SK-N-SH (cell line): ENCODE measurements at regions not wholly inside any gene's neighbourhood (a gene's known extent, or its start where the extent isn't known, plus 50 kb on each side); places are given as distances from the start of the nearest gene placed in this dataset.
"Not testable (repeated sequence)": the region's sequence is repeated elsewhere in the genome, so short reads cannot be mapped to it uniquely, and the experiment has no call there.

Experiments
- CTCF ChIA-PET: fragments of 300-600, 350-600 bp; formaldehyde crosslinking; extraction: SDS; loops from one replicate; lab custom pipeline; 2021; lab: Yijun Ruan, JAX
- POLR2A ChIA-PET: fragments of 350-600 bp; sonication (Branson Sonifier 250); formaldehyde crosslinking; extraction: SDS; loops from one replicate; lab custom pipeline; 2020; ENCODE audit warnings: antibody characterized with exemption, inconsistent platforms; lab: Yijun Ruan, JAX
- DNase-seq: peaks from one replicate; pipeline ENCODE4 v3.0.0; 2012
- H2AFZ ChIP-seq: fragments of 200-600 bp; sonication (generic); 2 replicates; pipeline ENCODE4 v1.8.1; 2016; ENCODE audit warnings: antibody characterized with exemption, mild to moderate bottlenecking, low read depth
- H3F3A ChIP-seq: fragments of 200-600 bp; sonication (generic); replicated peaks from 2 replicates; pipeline ENCODE3; 2016; ENCODE audit warnings: antibody characterized with exemption, mild to moderate bottlenecking; ENCODE audit not compliant: insufficient read depth
- H3K27ac ChIP-seq, 2 experiments: fragments of 200-500 bp in 1 of 2; fragments of 200-600 bp in 1 of 2; sonication (Bioruptor generic) in 1 of 2; sonication (generic), shearing (Covaris generic) in 1 of 2; 2 replicates each; pipeline versions ENCODE4 v1.5.1 to v1.6.1; 2014 to 2016; ENCODE audit warnings: low read depth in 2 of 2, inconsistent platforms in 1 of 2, low read length in 1 of 2, mild to moderate bottlenecking in 1 of 2, mixed read lengths in 1 of 2
- H3K27me3 ChIP-seq: fragments of 200-600 bp; sonication (generic), shearing (Covaris generic); 2 replicates; pipeline ENCODE4 v1.6.1; 2016; ENCODE audit warnings: mixed run types; ENCODE audit not compliant: insufficient read depth
- H3K36me3 ChIP-seq, 2 experiments: fragments of 200-500 bp in 1 of 2; fragments of 200-600 bp in 1 of 2; sonication (Bioruptor generic) in 1 of 2; sonication (generic) in 1 of 2; replicated peaks in 1 of 2; 2 replicates each; pipeline versions ENCODE3 to v1.5.1; 2014 to 2016; ENCODE audit warnings: low read length in 1 of 2, mild to moderate bottlenecking in 1 of 2; ENCODE audit not compliant: insufficient read depth in 2 of 2, control insufficient read depth in 1 of 2
- H3K4me1 ChIP-seq, 2 experiments: fragments of 200-500 bp in 1 of 2; fragments of 200-600 bp in 1 of 2; sonication (Bioruptor generic) in 1 of 2; sonication (generic), shearing (Covaris generic) in 1 of 2; 2 replicates each; pipeline versions ENCODE4 v1.5.1 to v1.6.1; 2014 to 2016; ENCODE audit warnings: low read depth in 1 of 2, low read length in 1 of 2, mixed run types in 1 of 2; ENCODE audit not compliant: insufficient read depth in 2 of 2, control insufficient read depth in 1 of 2
- H3K4me2 ChIP-seq: fragments of 200-600 bp; sonication (generic), shearing (Covaris generic); 2 replicates; pipeline ENCODE4 v1.6.1; 2017; ENCODE audit warnings: mixed run types
- H3K4me3 ChIP-seq, 2 experiments: fragments of 200-500 bp in 1 of 2; fragments of 200-600 bp in 1 of 2; sonication (Bioruptor generic) in 1 of 2; sonication (generic), shearing (Covaris generic) in 1 of 2; 2 replicates each; pipeline versions ENCODE4 v1.5.1 to v1.8.1; 2014 to 2016; ENCODE audit warnings: low read depth in 2 of 2, inconsistent platforms in 1 of 2, low read length in 1 of 2, mild to moderate bottlenecking in 1 of 2, mixed read lengths in 1 of 2, moderate library complexity in 1 of 2
- H3K79me2 ChIP-seq: fragments of 200-600 bp; sonication (generic); 2 replicates; pipeline ENCODE4 v1.8.1; 2017; ENCODE audit warnings: mild to moderate bottlenecking; ENCODE audit not compliant: insufficient read depth
- H3K9ac ChIP-seq: fragments of 200-600 bp; sonication (generic); 2 replicates; pipeline ENCODE4 v1.6.1; 2017; ENCODE audit warnings: mixed run types
- H3K9me2 ChIP-seq: fragments of 200-600 bp; sonication (generic); 2 replicates; pipeline ENCODE4 v1.6.1; 2017; ENCODE audit warnings: mixed run types
- H3K9me3 ChIP-seq: fragments of 200-600 bp; sonication (generic); 2 replicates; pipeline ENCODE4 v1.6.1; 2017; ENCODE audit warnings: mixed run types, mild to moderate bottlenecking, moderate library complexity
- H4K20me1 ChIP-seq: fragments of 200-600 bp; sonication (generic); 2 replicates; pipeline ENCODE4 v1.6.1; 2017; ENCODE audit warnings: mild to moderate bottlenecking, mixed run types; ENCODE audit not compliant: insufficient read depth
- FOXJ3 ChIP-seq: sonication (generic); formaldehyde crosslinking; IDR thresholded peaks from 2 replicates; pipeline ENCODE4 v1.5.1; 2020; ENCODE audit warnings: mild to moderate bottlenecking, missing genetic modification reagents
- MEF2A ChIP-seq: IDR thresholded peaks from 2 replicates; pipeline ENCODE4 v1.4.0; 2012; ENCODE audit warnings: low read depth, borderline replicate concordance
- MXI1 ChIP-seq: IDR thresholded peaks from 2 replicates; pipeline ENCODE4 v1.6.1; 2012; ENCODE audit warnings: mild to moderate bottlenecking, low read depth, low read length, improper control_type of control experiment
- NFIC ChIP-seq: IDR thresholded peaks from 2 replicates; pipeline ENCODE4 v1.4.0; 2012; ENCODE audit warnings: borderline replicate concordance
- NRF1 ChIP-seq: IDR thresholded peaks from 2 replicates; pipeline ENCODE4 v1.6.1; 2012; ENCODE audit warnings: low read depth, mild to moderate bottlenecking, low read length
- REST ChIP-seq: IDR thresholded peaks from 2 replicates; pipeline ENCODE4 v1.6.1; 2012; ENCODE audit warnings: mild to moderate bottlenecking, low read depth, low read length, moderate library complexity
- RXRA ChIP-seq: IDR thresholded peaks from 2 replicates; pipeline ENCODE4 v1.4.0; 2012; ENCODE audit warnings: low read depth, mild to moderate bottlenecking, borderline replicate concordance
- SMC3 ChIP-seq: IDR thresholded peaks from 2 replicates; pipeline ENCODE4 v1.6.1; 2012; ENCODE audit warnings: low read depth, low read length, improper control_type of control experiment
- TAF1 ChIP-seq: IDR thresholded peaks from 2 replicates; pipeline ENCODE4 v1.6.1; 2012; ENCODE audit warnings: low read depth, mild to moderate bottlenecking, low read length, moderate library complexity, borderline replicate concordance
- TEAD4 ChIP-seq: IDR thresholded peaks from 2 replicates; pipeline ENCODE4 v1.4.0; 2012; ENCODE audit warnings: mild to moderate bottlenecking, borderline replicate concordance; ENCODE audit not compliant: insufficient read depth
- USF2 ChIP-seq: fragments of 150-350 bp; IDR thresholded peaks from 2 replicates; pipeline ENCODE4 v1.6.1; 2017; ENCODE audit warnings: antibody characterized with exemption, low read length, low read depth, borderline replicate concordance
- ZBTB33 ChIP-seq: IDR thresholded peaks from 2 replicates; pipeline ENCODE4 v1.4.0; 2012; ENCODE audit warnings: low read depth, borderline replicate concordance
- WGBS: methylation state at CpG from one replicate; pipeline ENCODE4 v1.1.6; 2017; ENCODE audit warnings: low lambda C conversion rate; 5-methylcytosine and 5-hydroxymethylcytosine counted together
- TF ChIP-seq, protein P1 (sequence below): fragments of 200-600 bp; sonication (generic); IDR thresholded peaks from 2 replicates; pipeline ENCODE4 v1.6.1; 2017; ENCODE audit warnings: antibody characterized with exemption, mild to moderate bottlenecking, moderate library complexity

GRCh38 chr6:131336596-131336995 is 201.3 kb downstream of the AKAP7 start:
- Histone ChIP-seq H3K9ac (no peak overlapping the region), H3K36me3 (no peaks in the 10 kb centered on the region), H3K9me2 (no peaks in the 10 kb centered on the region), H3K79me2 (no peaks in the 10 kb centered on the region), H3K4me1 (no peaks in the 10 kb centered on the region), H3K4me2 (no peak overlapping the region), H3K27me3 (no peaks in the 10 kb centered on the region; the same call in 1 of the 2 replicates)
- POLR2A ChIA-PET: no interaction called here
- WGBS: 48% methylated on average over 4 of the region's 4 CpGs
- DNase-seq: no peak
- TF ChIP-seq REST (no peak), TEAD4 (no peak), SMC3 (no peak)
- TF ChIP-seq, all 33 proteins: peak for 0
- Histone ChIP-seq H3K4me3 (no peak overlapping the region), H2AFZ (no peak overlapping the region), H4K20me1 (no peaks in the 10 kb centered on the region), H3K9me3 (no peaks in the 10 kb centered on the region), H3K27ac (no peak overlapping the region), H3F3A (no peaks in the 10 kb centered on the region)
- CTCF ChIA-PET: no interaction called here

- 21% methylated on average over 4 of the region's 4 CpGs for WGBS
- H2AFZ ChIP-seq, POLR2A ChIA-PET, H4K20me1 ChIP-seq, H3K27ac ChIP-seq, H3K4me1 ChIP-seq, H3K9ac ChIP-seq, H3K4me3 ChIP-seq, H3K9me2 ChIP-seq, H3F3A ChIP-seq, DNase-seq, H3K79me2 ChIP-seq, H3K9me3 ChIP-seq, H3K27me3 ChIP-seq, H3K36me3 ChIP-seq, H3K4me2 ChIP-seq: not testable (repeated sequence)
- CTCF ChIA-PET: interaction anchor here (1.2 kb wide), 1 partner anchor 15 kb away, joined by 3 read pairs; no protein-coding TSS in a partner anchor
Observed at GRCh38 chr6:131346896-131347295, 211.6 kb downstream of the AKAP7 start.

GRCh38 chr6:131348572-131348971 is 213.3 kb downstream of the AKAP7 start:
- no peaks in the 10 kb centered on the region for H3F3A ChIP-seq
- no peaks in the 10 kb centered on the region; the same call in 1 of the 2 replicates for H3K27me3 ChIP-seq
- H3K9me3 ChIP-seq: no peaks in the 10 kb centered on the region
- WGBS: 25% methylated on average over 5 of the region's 5 CpGs
- TF ChIP-seq NFIC (no peak), TAF1 (no peak), MEF2A (no peak), ZBTB33 (no peak), MXI1 (no peak), FOXJ3 (CRISPR knock-in tag) (no peak), RXRA (no peak), USF2 (no peak), NRF1 (no peak)
- TF ChIP-seq, protein P1, sequence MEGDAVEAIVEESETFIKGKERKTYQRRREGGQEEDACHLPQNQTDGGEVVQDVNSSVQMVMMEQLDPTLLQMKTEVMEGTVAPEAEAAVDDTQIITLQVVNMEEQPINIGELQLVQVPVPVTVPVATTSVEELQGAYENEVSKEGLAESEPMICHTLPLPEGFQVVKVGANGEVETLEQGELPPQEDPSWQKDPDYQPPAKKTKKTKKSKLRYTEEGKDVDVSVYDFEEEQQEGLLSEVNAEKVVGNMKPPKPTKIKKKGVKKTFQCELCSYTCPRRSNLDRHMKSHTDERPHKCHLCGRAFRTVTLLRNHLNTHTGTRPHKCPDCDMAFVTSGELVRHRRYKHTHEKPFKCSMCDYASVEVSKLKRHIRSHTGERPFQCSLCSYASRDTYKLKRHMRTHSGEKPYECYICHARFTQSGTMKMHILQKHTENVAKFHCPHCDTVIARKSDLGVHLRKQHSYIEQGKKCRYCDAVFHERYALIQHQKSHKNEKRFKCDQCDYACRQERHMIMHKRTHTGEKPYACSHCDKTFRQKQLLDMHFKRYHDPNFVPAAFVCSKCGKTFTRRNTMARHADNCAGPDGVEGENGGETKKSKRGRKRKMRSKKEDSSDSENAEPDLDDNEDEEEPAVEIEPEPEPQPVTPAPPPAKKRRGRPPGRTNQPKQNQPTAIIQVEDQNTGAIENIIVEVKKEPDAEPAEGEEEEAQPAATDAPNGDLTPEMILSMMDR: no peak
- TF ChIP-seq, all 33 proteins: peak for 0
- Histone ChIP-seq H3K4me2 (no peak overlapping the region), H2AFZ (no peak overlapping the region), H3K79me2 (no peaks in the 10 kb centered on the region), H4K20me1 (no peaks in the 10 kb centered on the region), H3K4me3 (no peak overlapping the region), H3K4me1 (no peaks in the 10 kb centered on the region; a peak in 1 of 4 replicates), H3K9me2 (no peaks in the 10 kb centered on the region), H3K36me3 (no peaks in the 10 kb centered on the region), H3K27ac (no peak overlapping the region), H3K9ac (no peak overlapping the region)
- ChIA-PET CTCF (no interaction called here), POLR2A (no interaction called here)
- no peak for DNase-seq
